Sigmoid colon (tissue), 6 donors: ENCODE measurements at regions not wholly inside any gene's neighbourhood (a gene's known extent, or its start where the extent isn't known, plus 50 kb on each side); places are given as distances from the start of the nearest gene placed in this dataset.

Source experiments
- DNase-seq: peaks from one replicate; pipeline ENCODE4 v3.0.0-alpha.2; 2019
- H3K27ac ChIP-seq, 4 donors: fragments of 200-600 bp; sonication (generic); one replicate each; pipeline ENCODE4 v1.5.1; 2016 to 2019; ENCODE audit warnings: mild to moderate bottlenecking in 1 of 4
- H3K27me3 ChIP-seq, 3 donors: fragments of 200-600 bp; sonication (generic); one replicate each; pipeline ENCODE4 v1.5.1; 2019; ENCODE audit warnings: mild to moderate bottlenecking in 1 of 3
- H3K36me3 ChIP-seq, 4 donors: fragments of 200-600 bp; sonication (generic); one replicate each; pipeline ENCODE4 v1.5.1; 2016 to 2019
- H3K4me1 ChIP-seq, 4 donors: fragments of 200-600 bp; sonication (generic); one replicate each; pipeline ENCODE4 v1.5.1; 2017 to 2019
- H3K4me3 ChIP-seq, 4 donors: fragments of 200-600 bp; sonication (generic); one replicate each; pipeline ENCODE4 v1.5.1; 2017 to 2019; ENCODE audit warnings: mild to moderate bottlenecking in 2 of 4, moderate library complexity in 1 of 4
- H3K9me3 ChIP-seq, 4 donors: fragments of 200-600 bp in 3 of 4; sonication (generic) in 3 of 4; one replicate each; pipeline versions ENCODE4 v1.5.1 to v1.6.1; 2013 to 2019
- CTCF ChIP-seq, 4 experiments: fragments of 450-650 bp in 3 of 4; fragments of 200-600 bp in 1 of 4; IDR thresholded peaks; one replicate each; pipeline ENCODE4 v1.5.1; 2016 to 2019; ENCODE audit warnings: antibody characterized with exemption in 4 of 4, mild to moderate bottlenecking in 3 of 4, moderate library complexity in 2 of 4
- EP300 ChIP-seq, 4 donors: sonication (generic); formaldehyde crosslinking; IDR thresholded peaks; one replicate each; pipeline ENCODE4 v1.6.1; 2017; ENCODE audit warnings: antibody characterized with exemption in 4 of 4
- POLR2A ChIP-seq, 2 donors: fragments of 450-650 bp; IDR thresholded peaks; one replicate each; pipeline ENCODE4 v1.6.1; 2016; ENCODE audit warnings: antibody characterized with exemption in 2 of 2, mild to moderate bottlenecking in 2 of 2, moderate library complexity in 2 of 2
- POLR2AphosphoS5 ChIP-seq, 4 donors: sonication (generic); formaldehyde crosslinking; IDR thresholded peaks; one replicate each; pipeline ENCODE4 v1.6.1; 2017; ENCODE audit warnings: antibody characterized with exemption in 4 of 4
- WGBS, 2 donors: extraction: QIAGEN DNeasy Blood & Tissue Kit; methylation state at CpG; one replicate each; pipeline ENCODE4 v1.1.7; 2013; 5-methylcytosine and 5-hydroxymethylcytosine counted together
- intact Hi-C: fragments of 100-400 bp; cut with DNase I; formaldehyde crosslinking; loops from one replicate; pipeline ENCODE4 v1.15.1; 2023
- donor health status: healthy with polysubstance abuse.
- donor health status: healthy.

GRCh38 chr3:126264952-126265351, 84.6 kb upstream of the ALDH1L1 start:
- Histone ChIP-seq H3K9me3 (no peaks in the 10 kb centered on the region), H3K27ac (peak overlapping the region in 1 of 4 donors; percentile 92), H3K36me3 (no peaks in the 10 kb centered on the region), H3K4me1 (peaks cover 0 to 43% (median 31%) of the 10 kb centered on the region in 4 donors), H3K4me3 (no peak overlapping the region), H3K27me3 (no peaks in the 10 kb centered on the region)
- 62 to 82% methylated on average over 12 of the region's 12 CpGs for WGBS, 2 donors
- no peak for TF ChIP-seq POLR2AphosphoS5 (IDR thresholded peaks at IDR 0.05)
- intact Hi-C loops = loop anchor here (5.0 kb wide), 2 partner anchors 83 to 212 kb away; partner anchors contain the start of genes ALDH1L1 and ZXDC
- DNase-seq = no peak

GRCh38 chr3:126264381-126264780, 84.0 kb upstream of the ALDH1L1 start:
- intact Hi-C loops = loop anchor here (5.0 kb wide), 2 partner anchors 82 to 213 kb away; partner anchors contain the start of genes ALDH1L1 and ZXDC
- WGBS, 2 donors = 88% methylated on average over 7 of the region's 7 CpGs
- Histone ChIP-seq H3K4me1 (peaks cover 0 to 38% (median 27%) of the 10 kb centered on the region in 4 donors), H3K27me3 (no peaks in the 10 kb centered on the region), H3K9me3 (no peaks in the 10 kb centered on the region), H3K36me3 (no peaks in the 10 kb centered on the region), H3K27ac (peak overlapping the region in 1 of 4 donors; percentile 92), H3K4me3 (no peak overlapping the region)
- TF ChIP-seq POLR2A (IDR thresholded peaks at IDR 0.05) = no peak
- TF ChIP-seq CTCF (IDR thresholded peaks at IDR 0.05) = no peak
- no peak for TF ChIP-seq EP300 (IDR thresholded peaks at IDR 0.05)
- TF ChIP-seq POLR2AphosphoS5 (IDR thresholded peaks at IDR 0.05) = no peak
- DNase-seq = no peak

- Histone ChIP-seq H3K9me3 (no peaks in the 10 kb centered on the region), H3K4me3 (no peak overlapping the region), H3K36me3 (no peaks in the 10 kb centered on the region), H3K27ac (no peak overlapping the region), H3K27me3 (no peaks in the 10 kb centered on the region), H3K4me1 (peaks cover 0 to 34% (median 27%) of the 10 kb centered on the region in 4 donors)
- no peak for DNase-seq
- WGBS, 2 donors = 77 to 88% methylated on average over 4 of the region's 4 CpGs
- TF ChIP-seq EP300 (IDR thresholded peaks at IDR 0.05) (no peak), CTCF (IDR thresholded peaks at IDR 0.05) (no peak), POLR2A (IDR thresholded peaks at IDR 0.05) (no peak), POLR2AphosphoS5 (IDR thresholded peaks at IDR 0.05) (no peak)
- intact Hi-C loops = loop anchor here (5.0 kb wide), 2 partner anchors 82 to 213 kb away; partner anchors contain the start of genes ALDH1L1 and ZXDC
Observed at GRCh38 chr3:126263971-126264370, 83.6 kb upstream of the ALDH1L1 start.

GRCh38 chr3:126263539-126263938, 83.2 kb upstream of the ALDH1L1 start:
- 90 to 94% methylated on average over 9 of the region's 9 CpGs for WGBS, 2 donors
- Histone ChIP-seq H3K9me3 (no peaks in the 10 kb centered on the region), H3K27me3 (no peaks in the 10 kb centered on the region), H3K36me3 (no peaks in the 10 kb centered on the region), H3K4me1 (peaks cover 0 to 29% (median 27%) of the 10 kb centered on the region in 4 donors), H3K4me3 (no peak overlapping the region), H3K27ac (no peak overlapping the region)
- intact Hi-C loops = loop anchor here (5.0 kb wide), 2 partner anchors 81 to 214 kb away; partner anchors contain the start of genes ALDH1L1 and ZXDC
- TF ChIP-seq EP300 (IDR thresholded peaks at IDR 0.05) (no peak), POLR2A (IDR thresholded peaks at IDR 0.05) (no peak), POLR2AphosphoS5 (IDR thresholded peaks at IDR 0.05) (no peak), CTCF (IDR thresholded peaks at IDR 0.05) (no peak)
- DNase-seq = no peak

- intact Hi-C loops = loop anchor here (5.0 kb wide), 2 partner anchors 80 to 215 kb away; partner anchors contain the start of genes ALDH1L1 and ZXDC
- Histone ChIP-seq H3K9me3 (no peaks in the 10 kb centered on the region), H3K27ac (no peak overlapping the region), H3K27me3 (no peaks in the 10 kb centered on the region), H3K4me3 (no peak overlapping the region), H3K36me3 (no peaks in the 10 kb centered on the region), H3K4me1 (peaks cover 0 to 18% (median 15%) of the 10 kb centered on the region in 4 donors)
- no peak for DNase-seq
- TF ChIP-seq CTCF (IDR thresholded peaks at IDR 0.05) = no peak
- no peak for TF ChIP-seq EP300 (IDR thresholded peaks at IDR 0.05)
- TF ChIP-seq POLR2A (IDR thresholded peaks at IDR 0.05) = no peak
- WGBS, 2 donors = 91 to 93% methylated on average over 3 of the region's 3 CpGs
Observed at GRCh38 chr3:126262227-126262626, 81.8 kb upstream of the ALDH1L1 start.
